Progenitor cell of endocrine pancreas (in vitro differentiated cells): ENCODE measurements at regions not wholly inside any gene's neighbourhood (a gene's known extent, or its start where the extent isn't known, plus 50 kb on each side); places are given as distances from the start of the nearest gene placed in this dataset.

ENCODE experiments used
- DNase-seq: peaks from one replicate; pipeline ENCODE4 v3.0.0; 2021; ENCODE audit warnings: low spot score; ENCODE audit not compliant: unreplicated experiment
- H3K27ac Mint-ChIP-seq: 2 replicates; pipeline ENCODE4 v1.8.0; 2021; ENCODE audit warnings: mild to moderate bottlenecking, moderate library complexity, mixed read lengths
- H3K27me3 Mint-ChIP-seq: 2 replicates; pipeline ENCODE4 v1.8.0; 2021; ENCODE audit warnings: mixed read lengths
- H3K36me3 Mint-ChIP-seq: 2 replicates; pipeline ENCODE4 v1.8.0; 2022; ENCODE audit warnings: mixed read lengths; ENCODE audit not compliant: insufficient read depth
- H3K4me1 Mint-ChIP-seq: 2 replicates; pipeline ENCODE4 v1.8.0; 2021; ENCODE audit warnings: low read depth, mixed read lengths
- H3K4me3 Mint-ChIP-seq: 2 replicates; pipeline ENCODE4 v1.8.0; 2021; ENCODE audit warnings: low read depth, mild to moderate bottlenecking, moderate library complexity, mixed read lengths
- H3K9me3 Mint-ChIP-seq: 2 replicates; pipeline ENCODE4 v1.8.0; 2021; ENCODE audit warnings: low read depth, mixed read lengths
- CTCF ChIP-seq: fragments of 200-600 bp; sonication (generic); IDR thresholded peaks from one replicate; pipeline ENCODE4 v1.5.0; 2021; ENCODE audit warnings: antibody characterized with exemption, mild to moderate bottlenecking; ENCODE audit not compliant: unreplicated experiment

DNA sequence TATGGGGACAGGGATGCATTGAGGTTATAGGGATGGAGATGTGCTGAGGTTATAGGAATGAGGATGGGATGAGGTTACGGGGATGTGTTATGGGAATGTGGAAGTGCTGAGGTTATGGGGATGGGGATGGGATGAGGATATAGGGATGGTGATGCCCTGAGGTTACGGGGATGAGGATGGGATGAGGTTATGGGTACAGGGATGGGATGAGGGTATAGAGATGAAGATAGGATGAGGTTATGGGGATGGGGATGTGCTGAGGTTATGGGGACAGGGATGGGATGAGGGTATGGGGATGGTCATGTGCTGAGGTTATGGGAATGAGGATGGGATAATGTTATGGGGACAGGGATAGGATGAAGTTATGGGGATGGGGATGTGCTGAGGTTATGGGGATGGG, 542.8 kb downstream of the CDH26 start:
- H3K9me3 Mint-ChIP-seq, result no peaks in the 10 kb centered on the region
- H3K36me3 Mint-ChIP-seq, result no peaks in the 10 kb centered on the region
- no peak for TF ChIP-seq CTCF
- peaks cover 30% of the 10 kb centered on the region for H3K27me3 Mint-ChIP-seq
- H3K4me1 Mint-ChIP-seq, result peaks cover 3% of the 10 kb centered on the region
- no peak overlapping the region for H3K4me3 Mint-ChIP-seq
- no peak overlapping the region for H3K27ac Mint-ChIP-seq
- DNase-seq, result no peak

GRCh38 chr20:60502881-60503280, 544.7 kb downstream of the CDH26 start:
- Mint-ChIP-seq H3K9me3 (no peaks in the 10 kb centered on the region), H3K27ac (no peak overlapping the region), H3K36me3 (no peaks in the 10 kb centered on the region), H3K27me3 (peaks cover 33% of the 10 kb centered on the region), H3K4me1 (no peaks in the 10 kb centered on the region), H3K4me3 (no peak overlapping the region)
- no peak for DNase-seq
- no peak for TF ChIP-seq CTCF

DNA sequence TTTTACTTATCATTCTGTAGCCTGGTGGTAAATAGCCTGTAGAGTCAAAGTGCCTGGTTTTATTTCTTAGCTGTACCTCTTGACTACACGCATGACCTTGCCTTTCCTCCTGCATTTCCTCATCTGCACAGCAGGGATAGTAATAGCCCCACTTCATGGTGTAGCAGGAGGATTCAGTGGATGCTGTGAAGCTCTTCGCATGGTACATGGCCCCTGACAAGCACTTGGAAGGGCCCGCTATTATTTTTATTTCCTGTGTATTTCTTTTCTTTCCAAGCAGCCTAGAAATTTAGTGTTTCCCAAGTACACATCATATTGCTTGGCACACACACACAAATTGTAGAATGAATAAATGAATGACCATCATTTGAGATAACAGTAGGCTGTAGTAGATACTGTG, 547.2 kb downstream of the CDH26 start:
- no peak overlapping the region for H3K27ac Mint-ChIP-seq
- TF ChIP-seq CTCF, result no peak
- H3K4me3 Mint-ChIP-seq, result no peak overlapping the region

GRCh38 chr20:60506061-60506460, 547.8 kb downstream of the CDH26 start:
- TF ChIP-seq CTCF, result no peak
- no peaks in the 10 kb centered on the region for H3K36me3 Mint-ChIP-seq
- no peaks in the 10 kb centered on the region for H3K4me1 Mint-ChIP-seq
- no peak for DNase-seq
- peaks cover 50% of the 10 kb centered on the region for H3K27me3 Mint-ChIP-seq
- no peak overlapping the region for H3K4me3 Mint-ChIP-seq
- no peaks in the 10 kb centered on the region for H3K9me3 Mint-ChIP-seq
- H3K27ac Mint-ChIP-seq, result no peak overlapping the region

More for the DNA sequence above, 547.2 kb downstream of the CDH26 start:
- H3K36me3 Mint-ChIP-seq, result no peaks in the 10 kb centered on the region
- H3K9me3 Mint-ChIP-seq, result no peaks in the 10 kb centered on the region
- H3K27me3 Mint-ChIP-seq, result peaks cover 51% of the 10 kb centered on the region
- DNase-seq, result no peak
- no peaks in the 10 kb centered on the region for H3K4me1 Mint-ChIP-seq

DNA sequence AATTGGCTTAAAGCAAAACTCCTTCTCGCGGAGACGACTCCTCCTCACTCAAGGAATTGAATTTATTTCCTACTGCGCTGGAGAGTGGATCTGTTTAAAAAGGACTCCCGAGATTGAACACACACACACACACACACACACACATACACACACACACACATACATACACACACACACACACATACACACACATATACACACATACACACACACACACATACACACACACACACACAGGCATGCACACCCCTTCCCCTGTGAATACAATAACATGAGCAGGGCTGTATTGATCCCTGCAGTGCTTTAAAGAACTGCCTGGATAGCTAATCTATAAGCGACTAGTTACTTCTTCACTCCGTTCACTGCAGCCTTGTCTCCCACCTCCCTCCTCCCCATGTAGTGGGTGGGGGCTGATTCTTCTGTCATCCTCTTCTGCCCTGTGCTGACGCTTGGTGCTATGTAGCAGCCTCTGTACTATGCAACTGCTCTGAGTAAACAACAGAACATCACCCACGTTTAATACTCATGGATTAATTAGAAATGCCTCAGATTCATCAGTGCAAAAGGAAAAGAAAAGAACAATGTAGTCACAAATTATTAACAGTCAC, 549.0 kb downstream of the CDH26 start:
- H3K4me1 Mint-ChIP-seq, result no peaks in the 10 kb centered on the region
- H3K4me3 Mint-ChIP-seq, result no peak overlapping the region
- no peak overlapping the region for H3K27ac Mint-ChIP-seq
- no peak for DNase-seq
- H3K27me3 Mint-ChIP-seq, result peaks cover 48% of the 10 kb centered on the region
- H3K9me3 Mint-ChIP-seq, result no peaks in the 10 kb centered on the region
- H3K36me3 Mint-ChIP-seq, result no peaks in the 10 kb centered on the region
- TF ChIP-seq CTCF, result no peak
